Activated T-cell treated with anti-CD3 and anti-CD28 coated beads, Interleukin-2, amount 50 U/mL, for 72 hours (primary cell): ENCODE measurements at regions not wholly inside any gene's neighbourhood (a gene's known extent, or its start where the extent isn't known, plus 50 kb on each side); places are given as distances from the start of the nearest gene placed in this dataset.
"Not testable (repeated sequence)": the region's sequence is repeated elsewhere in the genome, so short reads cannot be mapped to it uniquely, and the experiment has no call there.

ENCODE experiments used
- ATAC-seq, 2 donors: fragments of 150-1000 bp; cut with Tn5 transposase; replicated peaks in 1 of 2; 2 replicates each; pipeline ENCODE4 v1.10.0; 2021; ENCODE audit warnings: moderate library complexity in 2 of 2, mild to moderate bottlenecking in 1 of 2
- DNase-seq, 2 donors: peaks; one replicate each; pipeline ENCODE4 v3.0.0; 2021 to 2022; ENCODE audit warnings: mixed read lengths in 1 of 2
- H3K27ac Mint-ChIP-seq: one replicate; pipeline ENCODE4 v1.8.0; 2022; ENCODE audit warnings: mild to moderate bottlenecking, moderate library complexity, mixed read lengths
- H3K27me3 Mint-ChIP-seq: one replicate; pipeline ENCODE4 v1.8.0; 2022; ENCODE audit warnings: low read depth, mixed read lengths
- H3K36me3 Mint-ChIP-seq, 2 donors: one replicate each; pipeline ENCODE4 v1.8.0; 2022; ENCODE audit warnings: mixed read lengths in 2 of 2, mild to moderate bottlenecking in 1 of 2; ENCODE audit not compliant: insufficient read depth in 2 of 2
- H3K4me1 Mint-ChIP-seq: one replicate; pipeline ENCODE4 v1.8.0; 2022; ENCODE audit warnings: low read depth, mixed read lengths
- H3K4me3 Mint-ChIP-seq, 2 donors: one replicate each; pipeline ENCODE4 v1.8.0; 2022; ENCODE audit warnings: mild to moderate bottlenecking in 2 of 2, mixed read lengths in 2 of 2, moderate library complexity in 2 of 2
- H3K9me3 Mint-ChIP-seq, 2 donors: one replicate each; pipeline ENCODE4 v1.8.0; 2022; ENCODE audit warnings: mixed read lengths in 2 of 2

GRCh38 chr16:48082516-48082915 lies 73.3 kb downstream of the ABCC12 start:
- Mint-ChIP-seq H3K9me3 (no peaks in the 10 kb centered on the region), H3K36me3 (no peaks in the 10 kb centered on the region), H3K27me3 (peaks cover 22% of the 10 kb centered on the region), H3K4me3 (no peak overlapping the region), H3K4me1 (no peaks in the 10 kb centered on the region), H3K27ac (no peak overlapping the region)
- no peak for ATAC-seq
- DNase-seq, result no peak

DNA sequence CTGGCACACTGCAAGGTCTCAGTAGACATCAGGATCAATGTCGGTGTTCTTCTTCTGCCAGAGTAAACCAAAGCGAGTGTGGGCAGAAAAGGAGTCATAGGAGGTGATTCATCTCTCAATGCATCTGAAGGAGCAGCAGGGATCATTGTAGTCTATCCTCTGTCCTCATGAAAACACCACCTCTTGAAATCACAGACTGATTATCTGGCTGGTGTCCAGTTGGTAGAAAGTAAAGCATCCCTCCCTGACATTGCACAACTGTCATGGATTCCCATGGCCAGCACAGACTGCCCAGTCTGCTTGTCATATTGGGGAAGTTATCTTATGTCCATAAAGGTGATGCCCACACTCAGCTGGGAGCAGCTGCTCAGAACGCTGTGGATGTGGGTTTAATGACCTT lies 74.1 kb downstream of the ABCC12 start:
- Mint-ChIP-seq H3K4me1 (no peaks in the 10 kb centered on the region), H3K27me3 (peaks cover 19% of the 10 kb centered on the region), H3K36me3 (no peaks in the 10 kb centered on the region), H3K27ac (no peak overlapping the region), H3K4me3 (no peak overlapping the region), H3K9me3 (no peaks in the 10 kb centered on the region)
- DNase-seq, result no peak
- no peak for ATAC-seq

DNA sequence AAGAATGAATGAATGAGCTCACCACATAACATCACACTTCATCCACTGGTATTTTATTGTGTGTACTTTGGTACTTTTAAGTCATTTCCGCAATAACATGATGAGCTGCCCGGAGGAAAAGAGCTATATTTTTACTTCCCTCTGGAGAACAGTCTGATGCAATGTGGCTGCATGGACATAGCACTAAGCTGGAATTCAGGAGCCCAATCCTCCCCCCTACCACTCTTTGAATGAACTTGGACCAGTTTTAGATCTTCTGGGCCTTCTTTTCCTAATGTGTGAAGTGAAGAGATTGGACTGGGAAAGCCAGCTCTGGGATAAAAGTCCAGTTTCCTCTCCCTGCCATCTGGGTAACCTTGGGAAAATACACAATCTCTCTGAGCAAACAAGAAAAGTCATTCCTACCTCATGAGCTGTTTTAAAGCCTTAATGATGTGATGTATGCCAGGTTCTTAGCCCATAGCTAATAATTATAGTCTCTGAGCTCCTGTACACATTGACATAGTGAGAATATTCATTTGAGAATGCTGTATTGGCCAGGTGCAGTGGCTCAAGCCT lies 79.3 kb downstream of the ABCC12 start:
- DNase-seq, result no peak
- H3K9me3 Mint-ChIP-seq, result no peaks in the 10 kb centered on the region
- no peaks in the 10 kb centered on the region for H3K4me1 Mint-ChIP-seq
- H3K27ac Mint-ChIP-seq, result no peak overlapping the region
- no peaks in the 10 kb centered on the region for H3K36me3 Mint-ChIP-seq
- H3K27me3 Mint-ChIP-seq, result peaks cover 27% of the 10 kb centered on the region
- H3K4me3 Mint-ChIP-seq, result no peak overlapping the region
- ATAC-seq, result no peak

DNA sequence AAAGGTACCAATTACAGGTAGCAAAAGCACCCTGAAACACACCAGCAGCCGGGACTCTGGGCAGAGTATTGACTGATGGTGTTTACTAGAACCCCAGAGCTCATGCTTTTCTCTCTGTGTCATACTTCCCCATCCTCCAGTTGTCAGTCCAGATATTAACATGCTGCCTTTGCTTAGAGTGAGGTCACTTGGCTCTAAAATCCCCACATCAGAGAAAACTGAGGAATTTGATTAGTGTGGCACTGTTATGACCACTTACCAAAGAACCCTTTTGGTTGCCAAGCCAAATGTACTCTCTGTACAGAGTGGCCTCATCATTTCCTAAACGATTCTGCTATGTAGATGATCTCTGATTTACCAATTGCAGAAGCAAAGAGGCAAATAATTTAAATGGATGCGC lies 80.4 kb downstream of the ABCC12 start:
- H3K27me3 Mint-ChIP-seq, result peaks cover 34% of the 10 kb centered on the region
- ATAC-seq (no peak), DNase-seq (no peak)
- H3K4me3 Mint-ChIP-seq, result no peak overlapping the region
- no peaks in the 10 kb centered on the region for H3K4me1 Mint-ChIP-seq
- H3K9me3 Mint-ChIP-seq, result no peaks in the 10 kb centered on the region
- no peak overlapping the region for H3K27ac Mint-ChIP-seq
- H3K36me3 Mint-ChIP-seq, result no peaks in the 10 kb centered on the region

GRCh38 chr16:48067388-48067787 lies 88.4 kb downstream of the ABCC12 start:
- Mint-ChIP-seq H3K27me3 (peaks cover 14% of the 10 kb centered on the region), H3K4me3 (no peak overlapping the region), H3K36me3 (no peaks in the 10 kb centered on the region), H3K27ac (no peak overlapping the region), H3K9me3 (peaks cover 3 to 4% of the 10 kb centered on the region in 2 donors), H3K4me1 (no peaks in the 10 kb centered on the region)
- DNase-seq (no peak), ATAC-seq (no peak)

GRCh38 chr16:48064971-48065370 lies 90.8 kb downstream of the ABCC12 start:
- no peak for DNase-seq
- H3K27me3 Mint-ChIP-seq, result no peaks in the 10 kb centered on the region
- ATAC-seq, result no peak
- H3K4me3 Mint-ChIP-seq, result no peak overlapping the region
- H3K36me3 Mint-ChIP-seq, result no peaks in the 10 kb centered on the region
- H3K9me3 Mint-ChIP-seq, result peaks cover 3 to 4% of the 10 kb centered on the region in 2 donors
- no peaks in the 10 kb centered on the region for H3K4me1 Mint-ChIP-seq
- no peak overlapping the region for H3K27ac Mint-ChIP-seq

- H3K27ac Mint-ChIP-seq, result no peak overlapping the region
- no peak overlapping the region for H3K4me3 Mint-ChIP-seq
- H3K27me3 Mint-ChIP-seq, result no peaks in the 10 kb centered on the region
- peaks cover 3 to 4% of the 10 kb centered on the region in 2 donors for H3K9me3 Mint-ChIP-seq
- no peak for DNase-seq
- H3K36me3 Mint-ChIP-seq, result no peaks in the 10 kb centered on the region
- no peaks in the 10 kb centered on the region for H3K4me1 Mint-ChIP-seq
- ATAC-seq, result no peak
Observed at GRCh38 chr16:48062681-48063080, 93.1 kb downstream of the ABCC12 start.

- Mint-ChIP-seq H3K27ac (no peak overlapping the region), H3K9me3 (peaks cover 3 to 4% of the 10 kb centered on the region in 2 donors), H3K36me3 (no peaks in the 10 kb centered on the region), H3K27me3 (peaks cover 17% of the 10 kb centered on the region), H3K4me3 (no peak overlapping the region), H3K4me1 (no peaks in the 10 kb centered on the region)
- ATAC-seq (no peak), DNase-seq (no peak)
Observed at GRCh38 chr16:48059936-48060335, 95.9 kb downstream of the ABCC12 start.

DNA sequence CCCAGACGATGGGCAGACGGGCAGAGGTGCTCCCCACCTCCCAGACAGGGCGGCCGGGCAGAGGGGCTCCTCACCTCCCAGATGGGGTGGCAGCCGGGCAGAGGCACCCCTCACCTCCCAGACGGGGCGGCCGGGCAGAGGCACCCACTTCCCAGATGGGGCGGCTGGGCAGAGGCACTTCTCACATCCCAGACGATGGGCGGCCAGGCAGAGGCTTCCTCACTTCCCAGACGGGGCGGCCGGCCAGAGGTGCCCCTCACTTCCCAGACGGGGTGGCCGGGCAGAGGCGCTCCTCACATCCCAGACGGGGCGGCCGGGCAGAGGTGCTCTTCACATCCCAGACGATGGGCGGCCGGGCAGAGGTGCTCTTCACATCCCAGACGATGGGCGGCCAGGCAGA lies 96.6 kb downstream of the ABCC12 start:
- H3K27me3 Mint-ChIP-seq, result peaks cover 24% of the 10 kb centered on the region
- H3K36me3 Mint-ChIP-seq, H3K4me3 Mint-ChIP-seq, ATAC-seq, H3K9me3 Mint-ChIP-seq, H3K4me1 Mint-ChIP-seq, DNase-seq, H3K27ac Mint-ChIP-seq: not testable (repeated sequence)

DNA sequence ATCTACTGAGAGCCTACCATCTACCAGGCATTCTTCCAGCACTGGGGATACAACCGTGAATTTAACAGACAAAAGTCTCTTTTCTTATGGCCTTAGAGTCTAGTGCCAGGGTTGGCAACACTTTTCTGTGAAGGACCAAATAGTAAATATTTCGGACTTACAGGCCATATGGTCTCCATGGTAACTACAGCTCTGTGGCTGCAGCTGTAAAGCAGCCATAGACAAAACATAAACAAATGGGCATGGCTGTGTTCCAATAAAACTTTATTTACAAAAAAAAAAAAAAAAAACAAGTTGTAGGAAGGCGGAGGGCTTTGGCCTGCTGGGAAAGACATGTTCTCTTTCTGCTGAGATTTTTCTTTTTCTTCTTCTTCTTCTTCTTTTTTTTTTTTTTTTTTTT lies 98.7 kb downstream of the ABCC12 start:
- Mint-ChIP-seq H3K27ac (no peak overlapping the region), H3K36me3 (no peaks in the 10 kb centered on the region), H3K27me3 (peaks cover 45% of the 10 kb centered on the region), H3K9me3 (no peaks in the 10 kb centered on the region), H3K4me3 (no peak overlapping the region), H3K4me1 (no peaks in the 10 kb centered on the region)
- no peak for ATAC-seq
- DNase-seq, result no peak

DNA sequence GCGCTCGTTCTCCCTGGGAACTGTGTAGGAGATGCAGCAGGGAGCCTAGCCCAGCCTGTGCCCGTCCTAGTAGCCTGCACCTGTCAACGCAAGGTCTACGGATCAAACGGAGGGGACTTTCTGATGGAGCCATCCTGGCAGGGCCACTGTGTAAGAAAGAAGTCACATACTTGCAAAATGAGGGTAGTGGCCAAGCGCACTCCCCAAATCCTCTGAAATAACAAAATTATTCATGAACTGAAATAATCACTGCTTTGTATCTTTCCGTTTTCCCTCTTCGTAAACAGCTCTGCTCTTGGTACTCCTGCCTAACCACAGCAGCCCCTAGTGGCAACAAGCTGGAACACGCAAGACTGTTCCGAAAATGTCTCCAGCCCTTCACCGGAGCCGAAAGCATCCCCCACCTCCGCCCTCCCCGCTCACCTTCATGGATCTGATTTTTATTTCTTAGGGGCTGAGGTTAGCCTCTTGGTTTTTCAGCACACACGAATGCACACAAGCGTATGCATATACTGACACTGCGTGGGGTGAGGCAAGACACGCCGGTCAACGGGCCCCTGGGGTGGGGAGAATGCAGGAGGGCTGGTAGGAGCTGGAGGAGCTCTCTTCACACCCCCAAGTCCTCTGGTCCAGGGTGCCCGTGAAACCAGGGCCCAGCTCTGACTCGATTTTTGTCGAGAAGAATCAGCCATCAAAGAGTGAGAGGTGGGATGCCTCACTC lies 100.8 kb downstream of the ABCC12 start:
- H3K27ac Mint-ChIP-seq, result no peak overlapping the region
- DNase-seq, result peak; percentile 32 to 42
- no peaks in the 10 kb centered on the region for H3K4me1 Mint-ChIP-seq
- peaks cover 48% of the 10 kb centered on the region for H3K27me3 Mint-ChIP-seq
- H3K36me3 Mint-ChIP-seq, result no peaks in the 10 kb centered on the region
- H3K4me3 Mint-ChIP-seq, result no peak overlapping the region
- peak; percentile 63 to 66 for ATAC-seq
- H3K9me3 Mint-ChIP-seq, result no peaks in the 10 kb centered on the region

- Mint-ChIP-seq H3K9me3 (no peaks in the 10 kb centered on the region), H3K27me3 (peaks cover 55% of the 10 kb centered on the region), H3K4me3 (no peak overlapping the region), H3K36me3 (no peaks in the 10 kb centered on the region), H3K27ac (no peak overlapping the region), H3K4me1 (no peaks in the 10 kb centered on the region)
- DNase-seq, result no peak
- no peak for ATAC-seq
Observed at GRCh38 chr16:48053418-48053745, 102.4 kb downstream of the ABCC12 start.

GRCh38 chr16:48052731-48053417 lies 102.9 kb downstream of the ABCC12 start:
- peaks cover 55% of the 10 kb centered on the region for H3K27me3 Mint-ChIP-seq
- no peak overlapping the region for H3K4me3 Mint-ChIP-seq
- DNase-seq, result no peak
- H3K9me3 Mint-ChIP-seq, result no peaks in the 10 kb centered on the region
- ATAC-seq, result no peak
- H3K27ac Mint-ChIP-seq, result no peak overlapping the region
- no peaks in the 10 kb centered on the region for H3K36me3 Mint-ChIP-seq
- no peaks in the 10 kb centered on the region for H3K4me1 Mint-ChIP-seq

DNA sequence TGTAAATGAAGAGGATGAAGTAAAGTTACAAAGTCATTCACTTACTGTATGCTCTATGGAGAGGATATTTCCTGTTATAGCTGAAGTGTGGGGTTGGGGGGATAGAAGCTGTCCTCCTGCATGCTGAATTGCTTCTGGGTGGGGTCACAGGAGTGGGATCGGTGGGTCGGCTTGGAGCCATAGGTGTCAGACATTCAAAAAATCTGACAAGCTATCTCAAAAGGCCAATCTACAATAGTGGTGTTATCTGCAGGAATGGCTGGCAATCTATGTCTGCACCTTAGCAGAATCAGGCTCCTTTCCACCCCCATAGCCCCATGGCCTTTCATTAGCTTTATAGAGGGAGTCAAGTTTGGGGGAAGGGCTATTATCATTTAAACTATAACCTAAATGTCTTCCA lies 104.9 kb downstream of the ABCC12 start:
- H3K27ac Mint-ChIP-seq, result no peak overlapping the region
- DNase-seq (no peak), ATAC-seq (no peak)
- no peaks in the 10 kb centered on the region for H3K9me3 Mint-ChIP-seq
- peaks cover 55% of the 10 kb centered on the region for H3K27me3 Mint-ChIP-seq
- no peaks in the 10 kb centered on the region for H3K4me1 Mint-ChIP-seq
- H3K4me3 Mint-ChIP-seq, result no peak overlapping the region
- H3K36me3 Mint-ChIP-seq, result no peaks in the 10 kb centered on the region
